ES-I3 (cell line): ENCODE measurements at regions not wholly inside any gene's neighbourhood (a gene's known extent, or its start where the extent isn't known, plus 50 kb on each side); places are given as distances from the start of the nearest gene placed in this dataset.
"Not testable (repeated sequence)": the region's sequence is repeated elsewhere in the genome, so short reads cannot be mapped to it uniquely, and the experiment has no call there.

Experiments used
- H3K36me3 ChIP-seq: 2 replicates; pipeline ENCODE4 v1.6.1; 2013; ENCODE audit warnings: mild to moderate bottlenecking, low read length, control low read depth, moderate library complexity; ENCODE audit not compliant: insufficient read depth
- H3K4me1 ChIP-seq: 2 replicates; pipeline ENCODE4 v1.6.1; 2013; ENCODE audit warnings: mild to moderate bottlenecking, control low read depth, low read length; ENCODE audit not compliant: insufficient read depth
- H3K9ac ChIP-seq: 2 replicates; pipeline ENCODE4 v1.6.1; 2013; ENCODE audit warnings: low read depth, mild to moderate bottlenecking, low read length, moderate library complexity
- H3K9me3 ChIP-seq: 2 replicates; pipeline ENCODE4 v1.6.1; 2013; ENCODE audit warnings: mild to moderate bottlenecking, low read length, moderate library complexity; ENCODE audit not compliant: control insufficient read depth, insufficient read depth

DNA sequence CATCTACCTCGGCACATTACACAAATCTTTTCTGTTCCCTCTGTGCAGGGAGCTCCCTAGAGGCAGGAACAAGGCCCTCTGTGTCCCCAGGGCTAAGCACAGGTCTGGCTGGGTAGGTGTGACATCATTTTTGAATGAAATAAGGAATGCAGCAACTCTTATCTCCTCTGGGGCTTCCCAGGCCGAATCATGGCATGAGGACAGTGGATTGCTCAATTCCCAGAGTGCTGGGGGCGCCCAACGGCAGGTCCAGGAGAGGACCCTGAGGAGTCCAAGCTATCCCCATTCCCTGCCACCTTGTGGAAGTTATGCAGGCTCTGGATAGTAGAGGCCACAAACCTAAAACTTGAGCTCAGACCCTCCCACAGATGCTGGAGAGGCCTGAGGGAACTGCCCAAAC is 158.0 kb upstream of the RAB6C start:
- Histone ChIP-seq H3K9ac (no peak overlapping the region), H3K36me3 (no peaks in the 10 kb centered on the region), H3K4me1 (no peaks in the 10 kb centered on the region), H3K9me3 (peaks cover 3% of the 10 kb centered on the region; the same call in 1 of the 2 replicates)

DNA sequence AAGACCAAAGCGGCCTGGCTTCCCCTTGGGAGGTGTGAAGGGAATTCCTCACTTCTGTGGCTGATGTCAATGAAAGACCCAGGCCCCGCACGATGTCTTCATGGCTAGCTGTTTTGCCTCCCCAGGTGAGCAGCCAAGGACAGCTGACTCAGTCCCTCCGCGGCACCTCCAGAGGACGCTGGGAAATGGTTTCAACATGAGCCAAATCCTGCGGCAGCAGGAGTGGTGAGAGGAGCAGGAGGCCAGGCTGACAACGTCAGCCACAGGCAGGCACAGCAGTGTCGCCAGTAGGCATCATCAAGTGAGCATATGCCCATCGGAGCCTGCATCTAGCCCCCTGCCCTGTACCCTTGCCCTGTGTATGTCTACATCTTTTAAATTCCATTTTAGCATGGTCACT is 156.4 kb upstream of the RAB6C start:
- no peaks in the 10 kb centered on the region for H3K9me3 ChIP-seq
- H3K9ac ChIP-seq: no peak overlapping the region
- H3K4me1 ChIP-seq: peaks cover 3% of the 10 kb centered on the region; the same call in 1 of the 2 replicates
- H3K36me3 ChIP-seq: no peaks in the 10 kb centered on the region

DNA sequence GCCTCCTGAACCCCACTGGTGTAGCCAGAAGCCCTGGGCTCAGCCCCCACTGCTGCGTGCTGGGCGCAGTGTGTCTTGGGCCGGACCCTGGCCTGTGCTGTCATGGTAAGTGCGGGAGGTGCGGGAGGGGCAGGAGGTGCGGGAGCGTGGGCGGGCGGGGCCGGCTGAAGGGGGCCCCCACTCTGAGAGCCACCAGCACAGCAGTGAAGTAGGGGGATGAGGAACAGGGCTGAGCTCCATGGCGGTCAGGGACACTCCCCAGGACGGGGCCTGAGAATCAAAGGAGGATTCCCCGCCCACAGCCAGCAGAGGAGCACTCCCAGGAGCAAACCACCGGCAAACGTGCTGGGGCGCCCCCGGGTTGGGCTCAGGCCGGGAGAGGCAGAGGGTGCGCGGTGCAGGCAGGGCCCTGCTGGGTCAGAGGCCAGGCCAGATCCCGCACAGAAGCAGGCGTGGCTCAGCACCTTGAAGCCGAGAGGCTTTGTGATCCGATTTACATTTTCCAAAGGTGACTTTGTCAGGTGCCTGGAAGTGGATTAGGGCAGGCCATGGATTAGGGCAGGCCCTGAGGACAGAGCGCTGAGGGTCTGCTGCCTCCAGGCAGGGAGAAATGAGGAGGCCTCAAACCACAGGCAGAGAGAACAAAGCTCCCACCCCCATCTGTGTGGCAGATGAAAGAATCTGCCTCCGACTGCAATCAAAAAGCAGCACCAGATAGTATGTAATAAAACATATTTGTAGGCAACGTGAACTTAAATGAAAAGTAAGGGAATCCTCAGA is 152.0 kb upstream of the RAB6C start:
- H3K9me3 ChIP-seq: no peaks in the 10 kb centered on the region
- no peaks in the 10 kb centered on the region for H3K36me3 ChIP-seq
- H3K9ac ChIP-seq: peak overlapping the region; percentile 28; the same call in 1 of the 2 replicates
- peaks cover 4% of the 10 kb centered on the region; the same call in 1 of the 2 replicates for H3K4me1 ChIP-seq

DNA sequence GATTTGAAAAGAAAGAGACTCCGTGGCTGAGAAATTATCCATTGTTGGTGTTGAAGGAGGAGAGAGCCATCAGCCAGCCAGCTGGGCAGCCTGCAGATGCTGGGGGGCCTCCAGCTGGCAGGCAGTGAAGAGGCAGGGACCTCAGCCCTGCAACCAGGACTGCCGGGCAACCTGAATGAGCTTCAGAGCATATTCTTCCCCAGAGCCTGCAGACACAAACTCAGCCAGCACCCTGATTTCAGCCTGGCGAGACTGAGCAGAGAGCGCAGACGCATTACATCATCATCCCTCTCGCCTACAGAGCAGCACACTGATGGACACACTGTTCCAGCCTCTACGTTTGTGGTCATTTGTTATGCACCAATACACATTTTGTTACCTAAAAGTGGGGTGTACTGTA is 150.7 kb upstream of the RAB6C start:
- Histone ChIP-seq H3K9ac (no peak overlapping the region), H3K36me3 (no peaks in the 10 kb centered on the region), H3K4me1 (peaks cover 4% of the 10 kb centered on the region; the same call in 1 of the 2 replicates), H3K9me3 (no peaks in the 10 kb centered on the region)

DNA sequence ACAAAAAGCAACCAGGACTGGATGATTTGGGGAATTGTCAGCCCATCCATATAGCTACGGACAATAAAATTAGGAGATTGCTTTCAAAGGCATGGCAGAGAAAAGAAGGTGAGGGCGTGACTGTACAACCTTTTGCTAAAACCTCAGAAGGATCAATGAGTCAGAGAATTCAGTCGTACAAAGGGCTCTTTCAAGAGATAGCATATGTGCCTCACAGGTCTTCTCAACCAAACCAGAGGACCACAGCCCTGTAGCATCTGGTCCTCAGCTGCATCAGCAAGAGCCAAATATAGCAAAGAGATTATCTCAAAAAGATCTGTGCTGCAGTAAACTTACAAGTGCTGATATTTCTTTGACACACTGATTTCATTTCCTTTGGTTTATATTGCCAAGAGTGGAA is 149.9 kb upstream of the RAB6C start:
- Histone ChIP-seq H3K9ac (no peak overlapping the region), H3K9me3 (no peaks in the 10 kb centered on the region), H3K36me3 (no peaks in the 10 kb centered on the region), H3K4me1 (peaks cover 4% of the 10 kb centered on the region; the same call in 1 of the 2 replicates)

DNA sequence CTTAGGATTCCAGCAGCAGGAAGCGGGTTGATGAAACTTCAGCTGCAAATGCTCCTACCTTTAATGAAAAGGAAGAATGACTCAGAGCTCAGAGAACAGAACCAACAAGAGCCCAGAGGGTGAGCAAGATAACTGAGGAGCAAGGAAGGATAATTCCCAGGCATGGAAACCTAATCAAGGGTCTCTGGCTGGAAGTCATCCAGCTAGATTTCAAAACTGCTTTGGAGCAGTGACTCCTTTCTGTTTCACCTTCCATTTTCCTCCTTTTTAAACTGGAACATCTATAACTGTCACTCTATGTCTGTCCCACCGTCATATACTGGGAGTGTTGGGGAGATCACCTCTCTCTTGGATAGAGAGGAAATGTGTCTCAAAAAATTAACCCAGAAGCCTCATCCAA is 148.4 kb upstream of the RAB6C start:
- Histone ChIP-seq H3K9me3 (no peaks in the 10 kb centered on the region), H3K36me3 (no peaks in the 10 kb centered on the region), H3K9ac (no peak overlapping the region), H3K4me1 (peaks cover 4% of the 10 kb centered on the region; the same call in 1 of the 2 replicates)

DNA sequence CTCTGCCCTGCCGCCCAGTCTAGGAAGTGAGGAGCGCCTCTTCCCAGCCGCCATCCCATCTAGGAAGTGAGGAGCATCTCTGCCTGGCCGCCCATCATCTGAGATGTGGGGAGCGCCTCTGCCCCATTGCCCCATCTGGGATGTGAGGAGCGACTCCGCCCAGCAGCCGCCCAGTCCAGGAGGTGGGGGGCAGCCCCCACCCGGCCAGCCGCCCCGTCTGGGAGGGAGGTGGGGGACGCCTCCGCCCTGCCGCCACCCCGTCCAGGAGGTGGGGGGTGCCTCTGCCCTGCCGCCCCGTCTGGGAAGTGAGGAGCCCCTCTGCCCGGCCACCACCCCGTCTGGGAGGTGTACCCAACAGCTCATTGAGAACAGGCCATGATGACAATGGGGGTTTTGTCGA is 146.0 kb upstream of the RAB6C start:
- H3K36me3 ChIP-seq, H3K4me1 ChIP-seq, H3K9ac ChIP-seq, H3K9me3 ChIP-seq: not testable (repeated sequence)

DNA sequence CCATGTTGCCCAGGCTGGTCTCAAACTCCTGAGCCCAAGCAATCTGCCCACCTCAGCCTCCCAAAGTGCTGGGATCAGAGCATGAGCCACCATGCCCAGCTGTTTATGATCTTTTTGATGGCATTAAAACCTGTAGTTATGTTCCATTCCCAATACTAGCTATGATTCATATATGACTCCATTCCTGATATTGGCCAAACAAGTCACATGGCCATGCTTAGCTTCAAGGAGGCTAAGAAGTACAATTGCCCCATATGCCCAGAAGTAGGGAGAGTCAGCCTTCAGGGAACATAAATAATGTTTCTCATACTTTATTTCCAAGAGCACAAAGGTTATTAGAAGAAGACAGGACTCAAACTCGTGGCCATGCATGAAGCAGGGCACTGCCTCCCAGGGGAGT is 132.4 kb upstream of the RAB6C start:
- no peaks in the 10 kb centered on the region for H3K4me1 ChIP-seq
- no peaks in the 10 kb centered on the region for H3K9me3 ChIP-seq
- H3K9ac ChIP-seq: no peak overlapping the region
- no peaks in the 10 kb centered on the region for H3K36me3 ChIP-seq

DNA sequence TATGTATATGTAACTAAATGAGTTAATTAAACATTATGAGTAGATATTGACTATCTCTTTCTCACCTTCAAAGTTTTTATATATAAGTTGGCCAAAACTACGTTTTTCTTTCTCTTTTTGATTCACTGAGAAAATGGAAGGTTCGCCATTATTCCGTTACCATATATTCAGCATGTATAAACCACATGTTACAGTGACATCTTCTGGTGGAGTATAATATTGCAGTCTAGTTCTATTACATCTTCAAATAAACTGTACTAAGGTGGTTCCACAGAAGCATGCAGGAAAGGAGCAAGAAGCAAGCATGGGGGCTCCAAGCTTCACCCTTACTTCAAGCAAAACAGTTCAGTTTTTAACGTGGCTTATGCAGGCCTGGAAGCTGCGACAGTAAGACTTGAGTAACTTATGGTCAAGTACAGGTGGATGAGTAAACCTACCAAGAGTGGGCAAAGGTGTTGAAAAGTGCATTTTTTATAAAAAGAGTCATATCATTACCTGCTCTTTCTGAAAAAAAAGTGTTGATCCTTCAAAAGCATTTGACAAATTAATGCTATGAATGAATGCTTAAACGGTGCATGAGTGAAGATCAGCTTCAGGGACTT is 129.8 kb upstream of the RAB6C start:
- Histone ChIP-seq H3K36me3 (no peaks in the 10 kb centered on the region), H3K4me1 (no peaks in the 10 kb centered on the region), H3K9me3 (no peaks in the 10 kb centered on the region), H3K9ac (no peak overlapping the region)

DNA sequence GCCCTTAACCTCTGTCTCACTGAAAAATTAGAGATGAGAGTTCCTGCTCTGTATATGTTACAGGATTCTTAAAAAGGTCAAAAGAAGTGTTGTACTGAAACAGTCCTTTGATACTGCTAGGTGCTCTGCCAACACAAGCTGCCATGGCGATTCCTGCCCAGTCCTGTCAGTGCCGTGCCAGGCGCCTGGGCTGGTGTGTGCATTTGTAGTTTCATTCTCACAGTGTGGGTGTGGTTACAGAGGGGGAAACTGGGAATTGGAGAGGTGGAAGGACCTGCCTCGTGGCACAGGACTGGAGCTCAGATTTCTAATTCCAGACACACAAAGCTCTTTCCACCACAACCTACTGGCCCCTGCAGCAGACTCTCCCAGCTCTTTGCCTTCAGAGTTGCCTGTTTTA is 122.3 kb upstream of the RAB6C start:
- Histone ChIP-seq H3K4me1 (no peaks in the 10 kb centered on the region), H3K9me3 (no peaks in the 10 kb centered on the region), H3K9ac (no peak overlapping the region), H3K36me3 (no peaks in the 10 kb centered on the region)

DNA sequence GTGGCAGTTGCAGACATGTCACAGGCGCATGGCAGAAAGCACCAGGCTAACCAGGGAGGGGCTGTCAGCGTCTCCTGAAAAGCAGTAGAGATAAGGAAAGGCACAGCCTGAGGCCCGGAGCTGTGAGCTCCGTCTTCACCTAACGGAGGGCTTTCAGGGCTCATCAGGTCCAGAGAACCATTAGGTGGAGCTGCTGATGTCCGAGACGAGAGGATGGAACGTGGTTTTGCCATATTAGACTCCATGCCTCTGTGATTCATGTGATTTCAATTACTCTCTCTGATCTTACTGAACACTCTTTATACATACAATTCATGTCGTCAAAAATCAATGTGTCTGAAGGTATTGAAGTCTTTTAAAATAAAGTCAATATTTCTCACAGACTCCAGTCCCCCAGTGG is 120.3 kb upstream of the RAB6C start:
- no peaks in the 10 kb centered on the region for H3K9me3 ChIP-seq
- no peaks in the 10 kb centered on the region; the same call in 1 of the 2 replicates for H3K4me1 ChIP-seq
- H3K9ac ChIP-seq: no peak overlapping the region
- H3K36me3 ChIP-seq: no peaks in the 10 kb centered on the region

DNA sequence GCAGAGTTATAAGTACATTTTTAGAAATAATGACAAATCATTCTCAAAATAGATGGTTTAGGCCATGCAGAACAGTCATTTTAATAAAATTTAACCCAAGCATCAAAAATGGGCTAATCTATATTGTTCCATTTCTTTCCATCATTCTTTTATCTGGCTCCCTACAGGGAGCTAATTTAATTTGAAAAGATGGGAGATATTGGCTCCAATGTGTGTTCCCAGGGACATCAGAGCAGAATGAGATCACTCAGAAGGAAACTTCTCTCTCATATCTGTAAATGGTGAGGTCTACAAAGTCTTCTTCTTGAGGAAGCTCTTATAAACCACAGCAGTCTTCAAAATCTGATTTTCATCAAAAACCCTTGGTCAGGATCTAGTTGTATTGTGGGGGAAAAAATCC is 119.4 kb upstream of the RAB6C start:
- no peaks in the 10 kb centered on the region; the same call in 1 of the 2 replicates for H3K4me1 ChIP-seq
- no peak overlapping the region for H3K9ac ChIP-seq
- H3K36me3 ChIP-seq: no peaks in the 10 kb centered on the region
- no peaks in the 10 kb centered on the region for H3K9me3 ChIP-seq

DNA sequence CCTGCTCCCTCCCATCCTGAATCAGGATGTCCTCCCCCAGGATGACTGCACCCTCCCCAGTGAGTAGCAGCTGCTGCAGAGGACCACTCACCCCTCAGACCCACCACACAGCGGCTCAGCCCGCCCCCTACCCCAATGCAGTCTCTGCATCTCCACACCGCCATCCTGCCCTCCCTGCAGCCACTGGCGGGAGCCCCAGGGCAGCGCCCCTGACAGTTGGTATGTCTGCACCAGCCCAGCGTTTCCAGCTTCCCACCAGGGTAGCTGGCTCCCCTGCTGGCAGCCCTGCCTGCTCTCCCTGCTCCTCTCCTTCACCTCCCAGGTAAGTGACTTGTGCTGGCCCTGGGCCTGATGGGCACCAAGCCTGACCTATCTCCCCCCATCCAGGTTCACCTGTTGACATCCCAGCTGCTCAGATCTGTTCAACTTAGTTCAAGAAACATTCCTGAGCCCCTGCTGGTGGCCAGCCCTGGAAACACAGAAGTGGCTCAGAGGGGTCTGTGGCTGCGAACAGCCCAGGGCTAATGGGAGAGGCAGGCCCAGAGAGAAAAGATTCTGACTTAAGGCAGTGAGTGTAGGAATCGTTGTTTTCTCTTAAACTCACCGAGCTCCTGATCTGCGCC is 117.7 kb upstream of the RAB6C start:
- Histone ChIP-seq H3K9ac (no peak overlapping the region), H3K4me1 (no peaks in the 10 kb centered on the region; the same call in 1 of the 2 replicates), H3K36me3 (no peaks in the 10 kb centered on the region), H3K9me3 (no peaks in the 10 kb centered on the region)

DNA sequence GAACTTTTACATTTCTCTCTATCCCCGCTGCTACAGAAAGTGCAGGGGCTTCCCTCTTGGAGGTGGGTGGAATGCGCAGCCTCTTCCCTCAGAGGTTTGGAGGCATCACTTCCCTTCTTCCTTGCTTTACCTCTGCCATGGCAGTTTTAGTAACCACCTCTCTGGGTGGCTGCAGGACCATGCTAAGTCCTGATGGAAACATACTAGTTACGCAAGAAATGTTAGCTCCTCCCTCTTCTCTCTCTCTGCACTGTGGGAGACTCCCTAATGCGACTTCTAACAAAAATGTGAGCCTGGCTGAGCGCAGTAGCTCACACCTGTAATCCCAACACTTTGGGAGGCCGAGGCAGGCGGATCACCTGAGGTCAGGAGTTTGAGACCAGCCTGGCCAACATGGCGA is 116.8 kb upstream of the RAB6C start:
- Histone ChIP-seq H3K4me1 (no peaks in the 10 kb centered on the region; the same call in 1 of the 2 replicates), H3K36me3 (no peaks in the 10 kb centered on the region), H3K9me3 (no peaks in the 10 kb centered on the region), H3K9ac (no peak overlapping the region)

DNA sequence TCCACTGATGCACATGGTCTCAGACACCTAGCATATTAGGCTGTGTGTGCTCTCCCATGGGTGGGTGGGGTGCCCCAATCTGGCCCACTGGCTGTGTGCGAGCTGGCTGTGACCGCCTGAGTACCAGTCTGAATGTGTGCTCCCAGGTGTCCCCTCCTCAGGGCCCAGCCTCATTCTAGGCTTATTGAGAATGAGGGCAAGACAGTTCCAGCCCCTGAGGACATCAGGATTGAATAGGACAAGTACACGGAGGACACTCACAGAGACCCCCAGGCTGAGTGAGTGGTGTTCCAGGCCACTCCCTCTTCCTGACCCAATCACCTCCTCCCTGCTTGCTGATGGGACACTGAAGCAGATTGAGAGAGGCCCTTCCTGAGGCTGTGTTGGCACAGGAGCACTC is 116.1 kb upstream of the RAB6C start:
- Histone ChIP-seq H3K9me3 (no peaks in the 10 kb centered on the region), H3K4me1 (no peaks in the 10 kb centered on the region; the same call in 1 of the 2 replicates), H3K9ac (no peak overlapping the region), H3K36me3 (no peaks in the 10 kb centered on the region)
